PC-3 (cell line): ENCODE measurements at regions not wholly inside any gene's neighbourhood (a gene's known extent, or its start where the extent isn't known, plus 50 kb on each side); places are given as distances from the start of the nearest gene placed in this dataset.

Source experiments
- ATAC-seq: fragments of 200-7000 bp; cut with Tn5 transposase; 2 replicates; pipeline ENCODE4 v1.9.1; 2020; ENCODE audit warnings: mild to moderate bottlenecking, moderate library complexity
- BruUV-seq: library from RNA; stranded (reverse); fragments of 400-500 nt; replicated peaks from 2 replicates; lab custom pipeline; 2021; lab: Mats Ljungman, UMichigan
- CTCF ChIA-PET: fragments of 300-600 bp; sonication (Branson Sonifier 250); formaldehyde crosslinking; loops from one replicate; lab custom pipeline; 2022; ENCODE audit warnings: antibody characterized with exemption; lab: Charles Lee
- POLR2A ChIA-PET: fragments of 300-600 bp; sonication (Branson Sonifier 250); formaldehyde crosslinking; loops from one replicate; lab custom pipeline; 2022; ENCODE audit warnings: antibody characterized with exemption; ENCODE audit not compliant: unreplicated experiment; lab: Charles Lee
- DNase-seq: peaks from one replicate; pipeline ENCODE4 v3.0.0-alpha.2; 2015
- H2AFZ ChIP-seq: fragments of 300-600 bp; sonication (generic); 2 replicates; pipeline ENCODE4 v1.6.0; 2016; ENCODE audit warnings: antibody characterized with exemption, low read length
- H3F3A ChIP-seq: fragments of 300-600 bp; sonication (generic); one replicate; pipeline ENCODE4 v1.6.0; 2017; ENCODE audit warnings: antibody characterized with exemption, low read length, control low read depth, mild to moderate bottlenecking; ENCODE audit not compliant: unreplicated experiment
- H3K27ac ChIP-seq: fragments of 300-600 bp; sonication (generic); 2 replicates; pipeline ENCODE4 v1.5.1; 2016; ENCODE audit warnings: mild to moderate bottlenecking, low read length
- H3K27me3 ChIP-seq: fragments of 300-600 bp; sonication (generic); 2 replicates; pipeline ENCODE4 v1.6.1; 2016; ENCODE audit warnings: low read length, mixed read lengths
- H3K36me3 ChIP-seq: fragments of 300-600 bp; sonication (generic); 2 replicates; pipeline ENCODE4 v1.6.1; 2016; ENCODE audit warnings: low read depth, mixed run types, low read length, mixed read lengths
- H3K4me1 ChIP-seq: fragments of 300-600 bp; sonication (generic); 2 replicates; pipeline ENCODE4 v1.5.1; 2016; ENCODE audit warnings: low read length; ENCODE audit not compliant: insufficient read depth
- H3K4me2 ChIP-seq: fragments of 300-600 bp; sonication (generic); 2 replicates; pipeline ENCODE4 v1.6.0; 2016; ENCODE audit warnings: low read length
- H3K4me3 ChIP-seq: fragments of 300-600 bp; sonication (generic); 2 replicates; pipeline ENCODE4 v1.5.1; 2016; ENCODE audit warnings: mild to moderate bottlenecking, low read length, mixed read lengths
- H3K79me2 ChIP-seq: fragments of 300-600 bp; sonication (generic); 2 replicates; pipeline ENCODE4 v1.6.1; 2017; ENCODE audit warnings: low read length, mixed read lengths
- H3K9ac ChIP-seq: fragments of 300-600 bp; sonication (generic); 2 replicates; pipeline ENCODE4 v1.6.0; 2016; ENCODE audit warnings: mild to moderate bottlenecking, low read length
- H3K9me2 ChIP-seq: fragments of 300-600 bp; sonication (generic); replicated peaks from 2 replicates; pipeline ENCODE4 v1.6.1; 2016; ENCODE audit warnings: mixed run types, low read length, mixed read lengths
- H3K9me3 ChIP-seq: fragments of 300-600 bp; sonication (generic); 2 replicates; pipeline ENCODE4 v1.6.1; 2016; ENCODE audit warnings: low read length, mixed read lengths
- H4K20me1 ChIP-seq: fragments of 300-600 bp; sonication (generic); 2 replicates; pipeline ENCODE4 v1.6.1; 2016; ENCODE audit warnings: low read length, mixed read lengths
- CTCF ChIP-seq: fragments of 300-600 bp; sonication (generic); conservative IDR thresholded peaks from 2 replicates; pipeline ENCODE4 v1.5.1; 2017; ENCODE audit warnings: antibody characterized with exemption, low read depth, mild to moderate bottlenecking, low read length
- EZH2 ChIP-seq: fragments of 300-600 bp; sonication (generic); IDR thresholded peaks from one replicate; pipeline ENCODE4 v1.6.1; 2017; ENCODE audit warnings: antibody characterized with exemption, mild to moderate bottlenecking, low read length; ENCODE audit not compliant: unreplicated experiment
- EZH2phosphoT487 ChIP-seq: fragments of 300-600 bp; sonication (generic); IDR thresholded peaks from 2 replicates; pipeline ENCODE4 v1.6.1; 2018; ENCODE audit warnings: mild to moderate bottlenecking, antibody characterized with exemption, low read length, borderline replicate concordance
- intact Hi-C: fragments of 100-400 bp; cut with micrococcal nuclease; formaldehyde crosslinking; loops from 2 replicates; pipeline ENCODE4 v1.9.0; 2023

GRCh38 chr4:156676116-156676851 is 295.3 kb downstream of the PDGFC start:
- intact Hi-C loops, result loop anchor here (1.0 to 10.0 kb wide), 3 partner anchors 94 to 381 kb away; no protein-coding TSS in a partner anchor
- DNase-seq (peak; percentile 54), ATAC-seq (peak; percentile 71)
- peak overlapping the region; percentile 58 for H3K27ac ChIP-seq
- no peaks in the 10 kb centered on the region for H3K27me3 ChIP-seq
- ChIA-PET POLR2A (interaction anchor here (0.6 kb wide), 1 partner anchor 92 kb away, joined by 3 read pairs; no protein-coding TSS in a partner anchor), CTCF (interaction anchor here (0.6 to 1.1 kb wide), 2 partner anchors 200 to 1496 kb away, joined by 3 to 22 read pairs; no protein-coding TSS in a partner anchor)
- no peaks in the 10 kb centered on the region for H3K36me3 ChIP-seq
- H3K9me3 ChIP-seq, result no peaks in the 10 kb centered on the region
- peaks cover 39% of the 10 kb centered on the region for H3K4me1 ChIP-seq
- H3F3A ChIP-seq, result no peaks in the 10 kb centered on the region
- no peaks in the 10 kb centered on the region for H4K20me1 ChIP-seq
- 0 out of 2 replicates have a peak overlapping the region, but pooled peaks have one; percentile 18 for H3K9ac ChIP-seq
- no peak overlapping the region for H3K4me3 ChIP-seq
- H3K9me2 ChIP-seq, result no peaks in the 10 kb centered on the region
- H2AFZ ChIP-seq, result peak overlapping the region; percentile 7; the same call in 1 of the 2 replicates
- no peaks in the 10 kb centered on the region for H3K79me2 ChIP-seq
- TF ChIP-seq EZH2, result no peak
- TF ChIP-seq EZH2phosphoT487, result no peak
- no peak for TF ChIP-seq CTCF
- H3K4me2 ChIP-seq, result peak overlapping the region; percentile 75
- no TSS peak for BruUV-seq

GRCh38 chr4:156673483-156673882 is 298.1 kb downstream of the PDGFC start:
- TF ChIP-seq EZH2 (no peak), EZH2phosphoT487 (no peak), CTCF (no peak)
- Histone ChIP-seq H3K4me3 (no peak overlapping the region), H3K9ac (no peak overlapping the region), H4K20me1 (no peaks in the 10 kb centered on the region), H2AFZ (no peak overlapping the region), H3F3A (no peaks in the 10 kb centered on the region), H3K9me2 (no peaks in the 10 kb centered on the region), H3K79me2 (no peaks in the 10 kb centered on the region), H3K27ac (no peak overlapping the region), H3K9me3 (no peaks in the 10 kb centered on the region), H3K36me3 (no peaks in the 10 kb centered on the region), H3K4me2 (peak overlapping the region; percentile 39; the same call in 1 of the 2 replicates), H3K27me3 (no peaks in the 10 kb centered on the region), H3K4me1 (peaks cover 39% of the 10 kb centered on the region)
- DNase-seq (peak; percentile 45), ATAC-seq (no peak)
- intact Hi-C loops, result loop anchor here (10.0 kb wide), 1 partner anchor 379 kb away; no protein-coding TSS in a partner anchor
- ChIA-PET POLR2A (no interaction called here), CTCF (interaction anchor here (0.6 kb wide), 1 partner anchor 121 kb away, joined by 4 read pairs; no protein-coding TSS in a partner anchor)
- BruUV-seq, result no TSS peak
